GM18868 (cell line): ENCODE measurements at regions not wholly inside any gene's neighbourhood (a gene's known extent, or its start where the extent isn't known, plus 50 kb on each side); places are given as distances from the start of the nearest gene placed in this dataset.
A peak's percentile ranks its signal among the peaks of the same experiment; 100 is the strongest.
"Not testable (repeated sequence)": the region's sequence is repeated elsewhere in the genome, so short reads cannot be mapped to it uniquely, and the experiment has no call there.

Experiments used
- ATAC-seq: cut with Tn5 transposase; IDR thresholded peaks from one replicate; pipeline ENCODE4 v1.9.1; 2021; ENCODE audit warnings: mild to moderate bottlenecking, moderate library complexity; ENCODE audit not compliant: unreplicated experiment

DNA sequence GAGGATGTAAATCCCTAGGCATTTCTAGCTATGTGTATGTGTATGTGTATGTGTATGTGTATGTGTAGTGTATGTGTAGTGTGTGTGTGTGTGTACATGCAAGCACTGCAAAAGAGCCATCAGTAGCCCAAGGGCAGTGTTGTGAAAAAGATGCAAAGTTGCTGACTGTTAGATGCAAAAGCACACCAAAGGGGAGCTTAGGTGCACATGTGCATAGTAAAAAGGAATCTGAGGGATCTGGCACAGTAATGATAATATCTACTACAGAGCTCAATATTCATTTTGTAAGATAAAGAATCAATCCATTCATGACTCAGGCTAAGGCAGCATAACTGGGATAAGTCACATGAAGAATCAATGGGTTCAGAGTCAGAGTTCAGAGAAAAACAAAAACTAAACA, 80.2 kb downstream of the TMEM47 start:
- no peak for ATAC-seq

GRCh38 chrX:34565981-34566380, 91.1 kb downstream of the TMEM47 start:
- no peak for ATAC-seq

DNA sequence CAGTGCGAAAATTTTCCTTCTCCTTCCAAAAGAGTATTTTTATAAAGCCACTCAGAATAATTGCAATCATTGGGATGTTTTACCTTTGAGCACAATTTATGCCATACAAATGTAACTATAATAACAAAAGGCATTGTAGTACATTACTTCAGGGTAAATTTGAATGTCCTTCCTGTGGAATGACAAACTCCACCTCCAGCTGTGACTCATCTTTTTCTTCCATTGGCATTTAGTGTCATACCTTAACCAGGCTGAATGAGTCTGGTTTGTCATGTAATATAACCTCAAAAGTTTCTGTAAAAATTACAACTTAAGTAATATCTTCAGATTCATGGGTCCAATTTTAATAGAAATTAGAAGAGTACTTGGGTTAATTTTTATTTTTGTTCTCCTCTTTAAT, 93.3 kb downstream of the TMEM47 start:
- ATAC-seq, result no peak

DNA sequence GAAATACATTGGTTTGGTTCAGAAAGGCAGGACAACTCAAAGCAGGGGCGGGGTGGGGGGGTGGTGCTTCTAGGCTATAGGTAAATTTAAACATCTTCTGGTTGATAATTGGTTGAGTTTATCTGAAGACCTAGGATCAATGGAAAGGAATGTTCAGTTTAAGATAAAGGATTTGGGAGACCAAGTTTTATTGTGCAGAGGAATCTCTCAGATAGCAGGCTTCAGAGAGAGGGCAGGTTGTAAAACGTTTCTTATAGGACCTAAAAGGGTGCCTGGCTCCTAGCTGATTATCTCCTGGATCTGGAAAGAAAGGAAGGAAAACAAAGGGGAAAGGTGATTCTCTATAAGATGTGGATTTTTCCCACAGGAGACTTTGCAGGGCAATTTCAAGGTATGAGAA, 94.0 kb downstream of the TMEM47 start:
- no peak for ATAC-seq

GRCh38 chrX:34562006-34562405, 95.1 kb downstream of the TMEM47 start:
- ATAC-seq, result no peak

GRCh38 chrX:34560180-34560579, 96.9 kb downstream of the TMEM47 start:
- ATAC-seq, result no peak

DNA sequence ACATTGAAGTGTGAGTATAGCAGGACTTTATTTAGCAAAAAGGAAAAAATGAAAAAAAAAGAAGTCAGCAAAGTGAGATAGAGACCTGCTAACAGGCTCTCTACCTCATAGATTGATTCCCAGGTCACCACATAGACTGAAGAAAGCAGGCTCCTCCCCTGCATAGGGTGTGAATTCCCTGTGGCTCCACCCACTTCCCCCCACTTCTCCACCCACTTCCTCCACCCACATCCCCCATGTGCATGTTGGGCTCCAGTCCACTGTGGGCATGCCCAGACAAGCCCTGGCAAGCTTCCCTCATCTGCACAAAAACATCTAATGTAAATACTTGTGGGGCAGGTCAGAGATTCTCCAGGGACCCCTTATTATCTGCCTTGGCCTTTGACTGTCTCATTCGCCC, 97.8 kb downstream of the TMEM47 start:
- ATAC-seq, result peak; percentile 62

GRCh38 chrX:34557733-34558132, 99.4 kb downstream of the TMEM47 start:
- no peak for ATAC-seq

DNA sequence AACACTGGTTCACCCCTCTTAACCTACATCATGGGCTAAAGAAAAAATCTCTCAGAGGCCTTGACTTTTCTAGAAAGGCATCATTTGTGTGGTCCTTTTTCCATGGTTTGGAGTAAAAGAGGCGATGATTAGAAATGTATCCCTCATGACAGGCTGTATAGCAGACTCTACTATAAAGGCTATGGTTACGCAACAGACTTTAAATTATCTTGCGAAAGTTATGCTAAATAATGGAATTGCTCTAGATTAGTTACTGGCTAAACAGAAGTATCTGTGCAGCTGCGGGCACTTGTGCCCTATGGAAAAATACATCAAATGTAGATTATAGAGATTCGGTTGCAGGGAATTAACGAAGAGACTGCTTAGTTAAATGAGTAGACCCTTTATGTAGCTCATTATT, 101.6 kb downstream of the TMEM47 start:
- no peak for ATAC-seq

DNA sequence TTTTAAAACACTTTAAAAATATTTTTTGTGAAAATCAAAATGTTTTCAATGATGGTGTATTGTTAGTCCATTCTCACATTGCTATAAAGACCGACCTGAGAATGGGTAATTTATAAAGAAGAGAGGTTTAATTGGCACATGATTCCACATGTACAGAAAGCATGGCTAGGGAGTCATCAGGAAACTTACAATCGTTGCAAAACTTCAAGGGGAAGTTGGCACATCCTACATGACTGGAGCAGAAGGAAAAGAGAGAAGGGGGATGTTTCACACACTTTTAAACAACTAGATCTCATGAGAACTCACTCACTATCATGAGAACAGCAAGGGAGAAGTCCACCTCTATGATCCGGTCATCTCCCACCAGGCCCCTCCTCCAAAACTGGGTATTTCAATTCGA, 110.7 kb downstream of the TMEM47 start:
- ATAC-seq, result no peak

GRCh38 chrX:34528081-34528480, 129.0 kb downstream of the TMEM47 start:
- no peak for ATAC-seq

- ATAC-seq, result no peak
These were observed 135.5 kb downstream of the TMEM47 start for GRCh38 chrX:34521563-34521962.

- no peak for ATAC-seq
These were observed 147.7 kb downstream of the TMEM47 start for GRCh38 chrX:34509394-34509793.

DNA sequence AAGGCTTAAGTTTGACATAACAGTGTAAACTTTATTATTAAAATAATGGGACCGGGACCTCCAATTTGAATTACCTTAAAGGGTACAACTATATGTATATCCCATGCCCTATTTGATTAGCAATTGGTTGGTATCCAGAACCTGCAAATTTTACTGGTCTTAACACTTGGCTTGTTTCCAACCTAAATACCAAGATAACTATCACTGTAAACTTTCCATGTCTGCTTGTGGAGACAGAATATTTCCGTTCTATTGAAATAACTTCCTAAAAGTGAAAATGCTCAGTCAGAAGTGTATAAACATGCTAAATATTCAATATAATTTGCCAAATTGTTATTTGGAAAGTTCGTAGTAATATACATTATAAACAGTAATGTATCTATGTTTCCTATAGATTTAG, 154.0 kb downstream of the TMEM47 start:
- no peak for ATAC-seq

GRCh38 chrX:34493086-34493485, 164.0 kb downstream of the TMEM47 start:
- no peak for ATAC-seq

- ATAC-seq, result no peak
These were observed 166.0 kb downstream of the TMEM47 start for GRCh38 chrX:34491126-34491525.

DNA sequence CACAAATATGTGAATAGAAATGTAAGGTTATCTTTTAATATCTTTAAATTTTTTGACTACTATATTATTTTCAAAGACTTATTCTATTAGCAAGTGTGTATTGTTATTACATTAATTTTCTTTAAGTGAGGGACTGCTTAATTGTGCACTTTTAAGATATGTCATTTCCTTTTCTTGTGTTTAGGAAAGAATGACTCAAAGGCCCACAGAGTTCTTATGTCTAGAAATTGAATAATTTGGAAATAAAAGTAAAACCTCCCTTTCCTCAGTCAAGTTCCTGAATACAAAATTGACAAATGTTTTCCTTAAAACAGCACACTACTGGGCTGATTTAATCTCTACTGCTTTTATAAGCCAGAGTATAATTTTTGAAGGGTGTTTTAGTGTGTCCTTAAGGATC, 169.7 kb downstream of the TMEM47 start:
- ATAC-seq, result no peak

GRCh38 chrX:34483980-34484379, 173.1 kb downstream of the TMEM47 start:
- no peak for ATAC-seq

DNA sequence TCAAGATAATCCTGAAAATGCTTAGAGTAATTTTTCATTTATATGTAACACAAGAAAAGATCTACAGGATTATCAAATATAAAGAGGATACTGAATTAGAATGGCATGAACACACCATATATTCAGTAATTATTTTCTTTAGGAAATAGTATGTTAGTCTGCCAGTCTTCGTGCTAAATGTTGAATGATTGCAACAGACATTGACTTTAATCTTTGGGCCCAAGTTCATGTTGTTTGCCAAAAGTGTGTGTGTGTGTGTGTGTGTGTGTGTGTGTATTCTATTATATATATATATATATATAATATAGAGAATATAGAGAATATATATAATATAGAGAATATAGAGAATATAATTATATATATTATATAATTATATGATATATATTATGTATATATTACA, 186.6 kb downstream of the TMEM47 start:
- no peak for ATAC-seq

DNA sequence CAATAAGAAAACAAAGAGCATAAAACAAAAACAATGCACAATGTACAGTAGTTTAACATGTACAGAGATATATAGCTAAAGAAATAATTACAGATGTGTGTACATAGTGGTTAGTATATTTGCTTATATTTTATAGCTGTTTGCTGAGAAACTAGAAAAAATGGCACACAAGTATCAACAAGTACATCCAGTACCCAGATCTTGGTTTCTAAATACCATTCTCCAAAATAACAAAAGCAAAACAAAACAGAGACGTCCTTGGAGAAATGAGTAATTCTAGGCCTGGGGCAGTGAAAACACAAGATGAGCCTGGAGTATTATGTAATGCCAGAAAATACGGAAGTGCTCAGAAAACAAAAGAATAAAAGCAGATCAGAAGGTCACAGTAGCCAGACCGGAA, 189.6 kb downstream of the TMEM47 start:
- ATAC-seq, result no peak

DNA sequence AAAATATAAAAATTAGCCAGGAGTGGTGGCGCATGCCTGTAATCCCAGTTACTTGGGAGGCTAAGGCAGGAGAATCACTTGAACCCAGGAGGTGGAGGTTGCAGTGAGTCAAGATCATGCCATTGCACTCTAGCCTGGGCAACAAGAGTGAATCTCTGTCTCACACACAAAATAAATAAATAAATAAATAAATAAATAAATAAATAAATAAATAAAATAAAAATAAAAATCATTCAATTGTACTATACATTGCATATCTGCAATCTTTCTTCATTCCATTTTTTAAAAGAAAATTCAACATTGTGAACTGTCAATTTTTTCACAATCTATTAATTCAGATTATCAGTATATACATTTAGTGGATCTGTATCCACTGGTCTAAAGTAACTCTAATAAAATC, 193.9 kb downstream of the TMEM47 start:
- ATAC-seq, result not testable (repeated sequence)

GRCh38 chrX:34457850-34458249, 199.2 kb downstream of the TMEM47 start:
- ATAC-seq, result not testable (repeated sequence)

GRCh38 chrX:34437586-34437985, 219.5 kb downstream of the TMEM47 start:
- no peak for ATAC-seq

DNA sequence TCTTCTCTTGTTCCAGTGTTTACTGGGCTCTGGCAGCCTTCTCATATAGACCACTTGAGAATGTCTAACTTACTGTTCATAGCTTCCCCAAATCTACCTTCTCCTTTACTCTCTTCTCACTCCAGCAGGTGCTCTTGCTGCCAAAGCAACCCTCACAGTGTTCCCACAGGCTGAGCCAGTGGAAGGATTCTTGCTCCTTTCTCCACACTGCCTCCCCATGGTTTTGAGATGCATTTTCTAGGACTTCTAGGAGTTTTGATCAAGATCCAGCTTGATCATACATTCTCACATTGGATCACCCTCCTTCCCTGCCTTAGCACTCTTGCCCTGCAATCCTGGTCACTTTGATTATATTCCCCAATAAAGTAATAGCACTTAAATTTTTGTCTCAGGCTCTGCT, 230.8 kb downstream of the TMEM47 start:
- ATAC-seq, result no peak
